22Rv1 (cell line): ENCODE measurements at regions not wholly inside any gene's neighbourhood (a gene's known extent, or its start where the extent isn't known, plus 50 kb on each side); places are given as distances from the start of the nearest gene placed in this dataset.

Experiments used
- ZFX ChIP-seq: fragments of 450-650 bp; IDR thresholded peaks from 2 replicates; pipeline ENCODE4 v1.6.1; 2017; ENCODE audit warnings: antibody characterized with exemption, borderline replicate concordance
- TF ChIP-seq, protein P1 (sequence below): fragments of 450-650 bp; IDR thresholded peaks from 2 replicates; pipeline ENCODE4 v1.5.1; 2017; ENCODE audit warnings: mild to moderate bottlenecking

DNA sequence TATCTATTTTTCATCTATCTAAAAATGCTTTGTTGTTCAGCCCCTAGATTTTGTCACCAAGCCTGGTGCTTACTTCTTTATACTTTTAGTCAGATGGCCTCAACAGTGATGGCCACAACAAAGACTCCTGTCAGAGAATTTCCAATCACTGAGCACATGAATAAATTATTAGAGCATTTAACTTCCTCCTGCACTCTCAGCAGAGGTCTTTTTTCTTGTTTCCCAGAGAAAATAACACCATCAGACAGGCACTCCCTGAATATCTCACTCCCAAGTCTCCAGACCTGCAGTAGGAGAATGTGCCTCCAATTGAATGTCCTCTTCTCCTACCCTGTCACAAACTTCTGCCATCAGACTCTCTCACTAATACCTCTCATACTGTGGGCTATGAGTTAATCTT lies 616.0 kb upstream of the NR5A2 start:
- TF ChIP-seq, protein P1, sequence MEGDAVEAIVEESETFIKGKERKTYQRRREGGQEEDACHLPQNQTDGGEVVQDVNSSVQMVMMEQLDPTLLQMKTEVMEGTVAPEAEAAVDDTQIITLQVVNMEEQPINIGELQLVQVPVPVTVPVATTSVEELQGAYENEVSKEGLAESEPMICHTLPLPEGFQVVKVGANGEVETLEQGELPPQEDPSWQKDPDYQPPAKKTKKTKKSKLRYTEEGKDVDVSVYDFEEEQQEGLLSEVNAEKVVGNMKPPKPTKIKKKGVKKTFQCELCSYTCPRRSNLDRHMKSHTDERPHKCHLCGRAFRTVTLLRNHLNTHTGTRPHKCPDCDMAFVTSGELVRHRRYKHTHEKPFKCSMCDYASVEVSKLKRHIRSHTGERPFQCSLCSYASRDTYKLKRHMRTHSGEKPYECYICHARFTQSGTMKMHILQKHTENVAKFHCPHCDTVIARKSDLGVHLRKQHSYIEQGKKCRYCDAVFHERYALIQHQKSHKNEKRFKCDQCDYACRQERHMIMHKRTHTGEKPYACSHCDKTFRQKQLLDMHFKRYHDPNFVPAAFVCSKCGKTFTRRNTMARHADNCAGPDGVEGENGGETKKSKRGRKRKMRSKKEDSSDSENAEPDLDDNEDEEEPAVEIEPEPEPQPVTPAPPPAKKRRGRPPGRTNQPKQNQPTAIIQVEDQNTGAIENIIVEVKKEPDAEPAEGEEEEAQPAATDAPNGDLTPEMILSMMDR: no peak
- no peak for TF ChIP-seq ZFX
